ENCODE measurements at regions not wholly inside any gene's neighbourhood (a gene's known extent, or its start where the extent isn't known, plus 50 kb on each side); places are given as distances from the start of the nearest gene placed in this dataset.

DNA sequence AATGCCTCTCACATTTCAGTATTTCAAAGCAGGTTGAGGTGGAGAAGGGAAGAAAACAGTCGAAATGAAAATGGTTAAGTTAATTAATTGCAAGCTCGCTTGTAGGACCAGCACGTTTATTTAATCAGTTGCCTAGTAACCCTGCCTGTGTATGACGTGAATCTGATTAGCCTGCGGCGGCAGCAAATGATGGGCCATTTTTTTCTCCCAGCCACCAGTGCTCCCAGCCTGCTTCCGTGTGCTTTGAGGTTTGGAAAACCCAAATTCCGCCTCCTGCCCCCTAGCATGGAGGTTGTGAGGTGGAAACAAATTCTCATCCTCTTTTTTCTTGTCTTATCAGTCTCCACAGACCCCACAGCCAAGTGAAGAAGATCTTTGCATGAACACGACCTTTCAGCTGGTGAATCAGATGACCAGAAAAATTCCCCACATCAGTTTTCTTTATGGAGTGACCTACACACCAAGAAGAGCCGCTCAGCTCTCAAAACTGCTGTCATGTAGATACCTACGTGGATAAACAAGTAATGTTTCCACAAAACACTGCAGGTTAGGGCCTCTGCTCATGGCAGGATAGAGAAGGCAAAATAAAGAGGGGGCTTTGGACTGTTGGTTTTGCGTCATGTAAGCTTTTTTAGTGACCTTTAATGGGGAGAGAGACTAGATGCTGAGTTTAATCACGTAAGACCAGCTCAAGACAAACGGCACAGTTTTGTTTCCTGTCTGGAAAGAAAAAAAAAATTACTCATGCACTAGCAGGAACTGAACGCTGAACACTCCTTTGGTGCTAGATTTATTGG lies 572.9 kb upstream of the NOX3 start:
- no peak for DNase-seq

DNA sequence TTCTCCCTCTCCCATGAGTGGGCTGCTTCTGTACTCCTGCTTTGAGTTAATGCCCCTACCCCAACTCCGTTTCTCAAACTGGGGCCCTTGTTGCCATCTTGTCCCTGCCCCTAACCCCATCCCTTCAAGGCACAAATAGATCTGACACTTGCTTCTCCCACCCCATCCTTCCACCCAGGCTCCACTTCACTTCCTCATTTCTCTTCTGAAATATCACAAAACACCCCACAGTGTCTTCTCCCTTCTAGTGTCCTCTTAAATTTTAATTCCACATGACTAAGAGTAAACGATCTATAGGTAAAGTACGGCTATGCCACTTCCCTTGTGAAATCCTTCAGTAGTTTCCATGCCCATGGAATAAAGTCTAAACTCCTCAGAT lies 571.6 kb upstream of the NOX3 start:
- no peak for DNase-seq

DNA sequence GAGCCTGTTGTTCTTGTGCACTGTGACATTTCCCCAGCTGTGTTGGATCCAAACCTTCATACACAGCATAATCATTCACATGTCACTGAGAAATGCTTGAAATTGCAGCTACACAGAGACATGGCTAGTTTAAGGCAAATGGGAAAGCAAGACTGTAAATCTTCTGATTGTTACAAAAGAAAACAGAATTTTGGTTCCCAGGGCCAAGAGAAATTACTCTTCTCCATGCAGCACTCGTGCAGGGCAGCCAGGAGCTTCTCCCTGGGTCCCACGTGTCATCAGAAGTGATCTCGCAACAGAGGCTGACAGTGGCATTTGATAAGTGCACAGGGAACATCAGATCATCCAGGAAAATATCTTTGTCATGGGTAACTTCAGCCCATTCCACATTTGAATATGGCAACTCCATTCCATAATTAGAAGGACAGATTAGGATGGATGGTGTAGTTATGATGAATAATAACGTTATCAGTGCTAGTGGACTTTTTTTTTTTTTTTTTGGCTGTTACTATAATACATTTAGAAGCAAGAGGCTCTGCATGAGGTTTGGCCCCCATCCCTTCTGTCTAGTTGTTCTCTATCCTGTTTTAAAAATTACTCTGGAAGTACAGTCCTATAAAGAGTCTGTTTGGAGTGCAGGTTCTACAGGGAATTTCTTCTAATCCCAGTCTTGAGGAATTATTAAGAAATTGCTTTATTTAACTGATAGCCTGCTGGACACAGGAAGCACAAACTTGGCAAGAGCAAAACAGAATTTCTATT lies 571.0 kb upstream of the NOX3 start:
- DNase-seq: no peak

DNA sequence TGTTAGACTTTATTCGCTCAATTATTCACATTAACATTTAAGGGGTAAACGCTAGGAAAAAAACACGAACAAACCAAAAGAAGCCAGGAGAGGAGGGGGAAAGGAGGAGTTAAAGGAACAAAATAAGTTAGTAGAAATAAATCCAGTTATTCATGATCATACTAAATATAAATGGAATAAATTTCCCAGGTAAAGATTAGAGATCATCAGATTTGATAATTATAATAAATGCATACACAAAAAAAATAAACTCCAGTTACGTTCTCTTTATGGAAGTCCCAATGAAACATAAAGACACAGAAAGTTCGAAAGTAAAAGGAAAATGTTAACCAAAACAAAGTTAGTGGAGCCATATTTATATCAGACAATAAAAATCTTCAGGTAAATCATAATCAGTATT lies 568.7 kb upstream of the NOX3 start:
- no peak for DNase-seq

DNA sequence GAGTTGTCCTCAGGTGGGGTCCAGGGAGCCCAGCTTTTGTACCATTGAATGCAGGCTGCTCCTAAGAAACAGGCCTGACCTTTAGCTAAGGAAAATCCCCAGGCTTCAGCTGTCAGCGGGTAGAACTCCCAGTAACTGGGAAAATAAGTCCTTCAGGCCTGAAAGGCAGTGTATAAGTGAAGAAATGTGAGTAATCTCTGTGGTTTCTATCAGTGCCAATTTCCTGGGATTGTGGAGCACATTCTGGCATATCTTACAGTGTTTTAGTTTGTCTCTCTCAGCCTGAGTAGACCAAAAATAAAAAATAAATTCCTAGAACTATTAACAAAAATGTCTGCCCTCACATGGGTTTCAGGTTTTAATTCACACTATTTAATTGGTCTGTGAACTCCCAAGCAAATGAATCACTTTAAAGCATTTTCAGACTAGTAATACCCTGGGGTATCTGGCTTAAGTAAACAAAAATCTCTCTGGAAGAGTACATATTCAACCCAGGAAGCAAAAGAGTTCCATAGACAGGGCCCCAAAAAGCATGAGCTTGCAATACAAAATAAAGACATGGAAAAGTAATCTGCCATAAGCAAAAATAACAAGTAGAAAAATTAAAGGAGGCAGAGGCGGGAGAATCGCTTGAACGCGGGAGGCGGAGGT lies 566.2 kb upstream of the NOX3 start:
- peak; percentile 84 for DNase-seq

DNA sequence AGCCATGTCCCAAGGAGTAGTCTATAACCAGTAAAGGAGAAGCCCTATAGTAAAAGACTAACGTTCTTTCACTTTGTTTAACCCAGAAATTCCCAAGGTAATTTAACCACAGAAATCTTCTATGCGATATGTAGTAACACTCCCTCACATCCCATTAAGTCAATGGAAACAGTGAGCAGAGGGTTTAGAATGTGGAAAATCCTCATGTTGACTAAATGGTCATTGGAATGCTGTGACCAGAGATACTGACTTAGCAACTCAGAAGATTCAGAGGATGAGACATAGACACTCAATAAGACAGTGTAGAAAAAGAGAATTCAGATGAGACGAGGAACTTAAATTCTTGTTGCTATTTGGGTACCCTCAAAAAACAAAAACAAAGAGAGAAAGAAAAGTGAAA lies 562.2 kb upstream of the NOX3 start:
- peak; percentile 88 for DNase-seq

DNA sequence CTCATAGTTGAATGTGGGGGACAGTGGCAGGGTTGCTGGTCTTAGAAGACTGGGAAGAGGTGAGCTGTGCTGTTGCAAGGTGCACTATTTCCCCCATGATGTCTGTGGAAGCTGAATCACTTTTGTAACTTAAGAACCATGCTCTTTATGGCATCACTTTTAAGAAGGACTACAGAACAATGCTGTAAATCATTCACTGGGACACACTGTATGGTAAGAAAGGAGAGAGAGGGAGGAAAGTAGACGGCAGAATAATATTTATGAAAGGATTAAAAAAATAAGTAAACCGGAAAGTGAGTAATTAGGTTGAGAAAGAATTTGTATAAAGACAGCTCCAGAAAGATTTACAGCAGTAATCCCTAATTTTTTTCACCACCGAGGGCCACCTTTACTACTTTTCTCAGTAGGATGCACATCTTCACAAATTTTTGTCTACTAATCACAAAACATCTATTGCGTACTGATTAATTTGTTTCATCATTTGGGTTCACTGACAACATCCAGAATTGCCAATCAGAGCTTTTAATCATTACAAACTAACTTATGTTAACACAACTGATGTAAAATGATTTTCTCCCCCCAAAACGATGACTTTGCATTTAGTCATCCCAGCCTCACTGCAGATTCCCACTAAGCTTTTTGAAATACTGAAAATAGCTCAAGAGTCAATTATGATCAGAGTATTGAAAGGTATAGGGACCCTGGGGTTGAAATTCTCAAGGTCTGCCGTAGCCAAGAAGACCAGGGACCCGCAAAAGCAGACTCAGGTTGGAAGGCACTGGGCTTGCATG lies 560.7 kb upstream of the NOX3 start:
- no peak for DNase-seq

DNA sequence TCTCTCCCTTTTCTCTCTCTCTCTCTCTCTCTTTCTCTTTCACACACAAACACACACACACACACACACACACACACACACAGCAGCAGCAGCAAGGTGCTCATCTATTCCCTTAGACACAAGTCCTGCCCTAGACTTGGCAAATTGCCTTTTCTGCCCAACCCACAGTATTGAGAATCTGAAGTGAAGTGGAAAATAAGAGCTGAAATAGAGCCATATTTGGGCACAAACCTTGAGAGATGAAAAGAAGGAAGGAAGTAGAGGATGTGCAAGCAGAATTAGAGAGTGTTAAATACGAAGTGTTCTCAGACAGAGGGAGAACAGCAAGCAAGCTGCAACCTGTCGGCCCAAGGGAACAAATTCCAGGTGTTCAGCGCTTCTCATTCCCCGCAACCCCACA lies 557.5 kb upstream of the NOX3 start:
- DNase-seq: no peak

DNA sequence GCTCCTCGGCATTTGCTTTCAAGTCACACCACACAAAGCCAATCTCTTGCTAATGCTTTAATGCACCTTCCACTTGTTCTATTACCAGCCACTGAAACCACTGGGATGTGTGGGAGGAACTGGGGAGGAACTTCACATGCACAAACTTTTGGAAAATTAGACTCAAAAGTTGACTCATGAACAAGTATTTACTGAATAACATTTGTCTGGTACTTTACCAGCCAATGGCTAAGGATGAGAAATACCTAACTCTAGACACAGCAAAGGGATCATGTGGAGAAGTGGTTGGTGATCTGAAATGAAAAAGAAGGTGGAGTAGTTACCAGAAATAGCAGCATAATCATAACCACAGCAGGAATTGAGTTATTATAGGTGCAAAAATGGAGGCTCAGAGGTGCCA lies 554.0 kb upstream of the NOX3 start:
- no peak for DNase-seq

DNA sequence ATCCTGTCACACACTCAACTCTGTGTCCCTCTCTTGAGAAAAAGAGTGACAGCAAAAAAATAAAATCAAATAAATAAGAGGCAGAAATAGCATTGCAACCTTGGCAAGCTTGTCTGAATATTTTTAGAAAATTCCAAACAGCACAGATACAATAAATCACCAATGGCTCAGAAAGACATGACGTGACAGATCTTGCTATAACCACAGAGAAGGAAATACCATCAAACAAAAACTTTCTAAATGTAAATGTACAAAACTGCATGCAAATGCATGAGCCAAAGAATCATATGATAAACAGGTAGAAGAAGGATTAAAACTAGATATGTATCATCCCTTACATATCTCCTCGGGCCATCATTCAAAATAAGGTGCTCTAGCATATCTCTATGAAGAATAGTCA lies 549.2 kb upstream of the NOX3 start:
- DNase-seq: no peak

DNA sequence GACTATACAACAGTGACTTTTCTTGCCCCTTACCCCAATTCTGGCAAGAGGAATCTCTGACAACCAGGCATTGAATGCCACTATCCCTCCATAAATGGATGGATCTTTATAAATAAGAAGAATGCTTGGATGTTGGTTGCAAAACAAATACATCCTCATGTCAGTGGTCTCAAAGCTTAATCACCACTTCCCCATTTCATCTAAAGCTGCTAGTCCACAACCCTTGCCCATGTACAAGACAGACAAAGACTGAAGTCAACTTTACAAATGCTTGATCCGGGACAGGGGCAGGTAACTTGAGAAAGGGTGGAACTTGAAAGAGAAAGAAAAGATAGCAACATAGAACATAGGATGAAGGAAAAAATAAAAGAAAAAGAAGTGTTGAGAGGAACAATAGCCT lies 540.5 kb upstream of the NOX3 start:
- no peak for DNase-seq

DNA sequence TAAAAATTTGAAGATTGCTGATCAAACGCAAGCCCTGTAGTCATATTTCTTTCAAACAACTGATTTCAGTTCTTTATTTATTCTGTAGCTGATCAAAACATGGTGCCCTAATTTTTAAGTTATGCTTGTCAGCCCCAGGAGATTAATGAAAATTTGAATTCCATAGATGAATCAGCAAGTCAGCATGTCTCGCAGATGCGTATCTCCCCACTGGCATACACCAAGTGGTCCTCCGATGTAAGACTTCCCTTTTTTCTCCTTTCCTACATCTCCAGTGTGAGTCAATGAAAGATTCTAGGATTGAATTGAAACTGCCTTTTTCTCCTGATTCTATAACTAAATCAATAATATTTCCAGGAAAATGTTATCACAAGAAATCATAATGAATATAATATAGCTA lies 539.6 kb upstream of the NOX3 start:
- DNase-seq: no peak

DNA sequence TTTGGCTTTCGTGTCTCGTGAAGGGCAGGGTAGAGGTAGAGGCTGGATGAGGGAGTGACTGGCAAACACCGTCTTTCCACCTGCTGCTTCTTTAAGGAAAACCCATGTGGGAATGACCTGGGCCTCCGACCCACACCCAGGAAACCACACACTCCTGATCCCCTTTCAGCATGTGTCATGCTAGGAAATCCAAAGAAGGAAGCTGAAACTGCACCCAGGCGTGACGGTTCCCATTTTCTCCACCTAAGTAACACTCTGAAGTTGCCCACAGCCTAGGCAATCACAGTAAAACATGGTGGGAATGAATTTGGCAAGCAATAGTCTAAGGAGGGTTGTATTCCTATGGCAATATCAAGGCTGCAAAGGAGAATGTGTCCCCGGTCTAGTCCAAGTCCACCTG lies 538.4 kb upstream of the NOX3 start:
- DNase-seq: no peak

DNA sequence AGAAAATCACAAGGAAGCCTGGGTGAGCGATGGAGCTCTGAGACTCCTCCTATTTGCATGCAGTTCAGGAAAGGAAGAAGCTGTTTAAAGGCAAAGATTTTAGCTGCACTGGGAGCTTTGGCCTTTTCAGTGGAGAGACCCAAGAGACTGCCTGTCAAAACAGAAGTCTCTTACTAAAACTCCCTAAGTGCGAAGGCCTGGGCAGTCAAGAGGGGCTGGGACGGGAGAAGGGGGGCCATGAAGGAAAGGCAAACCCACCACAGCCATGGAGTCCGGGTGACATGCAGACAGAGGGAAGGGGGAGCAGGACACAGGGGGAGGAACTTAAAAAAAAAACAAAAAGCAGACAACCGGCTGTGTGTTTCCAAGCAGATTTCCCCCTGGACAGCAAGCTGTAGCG lies 537.6 kb upstream of the NOX3 start:
- DNase-seq: no peak

DNA sequence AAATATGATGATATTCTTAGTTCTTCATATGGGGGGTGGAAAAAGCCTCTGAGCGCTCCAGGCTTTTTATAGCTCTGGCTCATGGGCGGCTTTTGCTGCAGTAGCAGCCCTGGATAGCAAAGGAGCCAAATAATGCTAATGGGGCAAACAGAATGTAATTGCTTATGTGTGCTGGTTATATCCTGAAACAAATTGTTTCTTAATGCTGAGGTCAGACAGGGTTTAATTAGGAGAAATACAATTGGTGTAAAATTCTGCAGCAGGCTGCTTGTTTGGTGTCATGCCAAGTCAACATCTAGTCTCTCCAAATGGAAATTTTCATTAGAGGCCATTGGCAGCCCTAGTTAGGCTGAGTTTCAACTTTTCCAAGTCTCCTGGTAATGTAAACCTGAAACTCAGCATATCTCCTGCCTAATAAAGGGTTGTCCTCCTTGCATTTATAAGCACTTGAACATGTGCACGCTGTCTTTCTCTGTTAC lies 530.1 kb upstream of the NOX3 start:
- DNase-seq: no peak

DNA sequence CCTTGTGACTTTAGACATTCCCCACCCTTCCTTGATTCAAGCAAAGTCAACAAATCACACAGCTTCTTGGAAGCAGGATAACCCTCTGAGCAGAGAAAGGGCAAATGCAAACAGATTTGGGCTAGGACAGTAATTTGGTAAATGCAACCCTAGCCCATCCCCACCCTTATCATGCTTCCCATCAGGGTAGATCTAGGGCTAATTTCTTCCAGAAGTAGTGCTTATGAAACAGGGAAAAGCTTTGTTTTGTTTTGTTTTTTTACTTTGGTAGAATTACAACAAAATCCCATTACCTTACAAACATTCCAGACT lies 525.1 kb upstream of the NOX3 start:
- no peak for DNase-seq

DNA sequence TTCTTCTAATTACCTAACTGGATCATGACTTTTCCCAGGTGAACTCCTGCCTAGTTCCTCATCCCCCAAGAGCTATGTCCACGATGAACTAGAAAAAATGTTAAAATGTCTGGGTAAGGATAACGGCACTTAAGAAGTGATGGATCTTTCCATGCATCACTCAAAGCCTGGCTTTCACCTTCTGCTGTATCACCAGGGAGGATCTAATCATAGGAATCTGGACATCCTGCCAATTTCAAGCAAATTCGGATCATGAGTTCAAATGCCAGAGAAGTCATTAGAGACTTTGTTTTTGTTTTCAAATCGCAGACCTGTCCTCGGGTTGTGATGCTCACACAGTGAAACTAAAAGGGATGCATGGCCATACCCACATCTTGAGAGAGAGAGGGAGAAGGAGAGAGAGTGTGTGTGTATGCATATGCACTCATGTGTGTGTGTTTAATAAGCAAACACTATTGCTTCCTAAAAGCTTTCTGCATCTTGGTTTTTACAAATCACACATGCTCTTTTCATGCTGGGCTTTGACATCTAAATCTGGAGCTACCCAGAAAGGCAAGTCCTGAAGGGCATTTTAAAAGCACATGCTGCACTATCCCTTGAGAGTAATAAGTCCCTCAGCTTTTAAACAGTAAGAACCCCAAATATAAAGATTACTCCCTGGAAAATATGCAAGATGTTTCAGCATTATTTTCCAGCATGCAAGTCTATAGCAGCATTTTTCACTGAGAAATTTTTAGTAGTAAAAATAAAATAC lies 524.6 kb upstream of the NOX3 start:
- no peak for DNase-seq

DNA sequence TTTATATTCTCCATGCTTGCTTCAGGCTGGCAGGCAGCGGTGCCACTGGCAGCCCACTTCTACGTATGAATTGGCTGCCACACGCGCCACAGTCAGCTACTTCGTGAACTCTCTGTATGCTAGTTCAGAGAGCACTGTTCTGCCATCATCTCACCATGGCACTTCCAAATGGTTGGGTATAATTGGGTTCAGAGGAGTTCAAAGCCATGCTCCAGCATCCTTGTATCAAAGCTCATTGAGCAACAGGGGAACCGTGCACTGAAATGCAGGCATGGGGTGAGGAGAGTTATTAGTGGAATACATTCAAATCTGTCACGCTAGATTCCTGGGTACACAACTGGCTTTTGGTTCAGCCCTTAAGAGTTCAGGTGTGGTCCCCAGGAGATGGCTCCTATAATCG lies 519.9 kb upstream of the NOX3 start:
- DNase-seq: no peak

DNA sequence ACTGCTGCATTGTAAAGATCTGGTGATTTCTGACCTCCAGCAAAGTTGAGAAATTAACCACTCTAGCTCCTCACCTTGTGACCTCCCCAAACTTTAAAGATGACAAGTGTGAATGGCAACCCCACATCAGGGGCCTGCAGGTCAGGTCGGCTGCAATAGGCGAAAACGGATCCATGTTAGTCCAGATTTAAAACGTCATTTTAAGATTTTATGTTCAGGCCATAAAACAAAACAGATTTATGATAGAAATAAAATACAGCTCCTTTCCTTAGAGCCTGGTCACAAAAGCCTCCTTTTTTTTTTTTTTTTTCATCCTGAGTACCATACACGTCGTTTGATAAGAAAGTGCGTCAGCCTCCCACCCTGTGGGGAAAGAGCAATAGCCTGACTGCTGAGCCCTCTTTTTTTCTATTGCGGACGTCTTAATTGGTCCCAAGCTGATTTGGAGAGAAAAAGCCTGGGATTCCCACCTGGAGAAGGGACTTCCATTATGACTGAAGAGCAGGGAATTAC lies 519.2 kb upstream of the NOX3 start:
- DNase-seq: no peak

DNA sequence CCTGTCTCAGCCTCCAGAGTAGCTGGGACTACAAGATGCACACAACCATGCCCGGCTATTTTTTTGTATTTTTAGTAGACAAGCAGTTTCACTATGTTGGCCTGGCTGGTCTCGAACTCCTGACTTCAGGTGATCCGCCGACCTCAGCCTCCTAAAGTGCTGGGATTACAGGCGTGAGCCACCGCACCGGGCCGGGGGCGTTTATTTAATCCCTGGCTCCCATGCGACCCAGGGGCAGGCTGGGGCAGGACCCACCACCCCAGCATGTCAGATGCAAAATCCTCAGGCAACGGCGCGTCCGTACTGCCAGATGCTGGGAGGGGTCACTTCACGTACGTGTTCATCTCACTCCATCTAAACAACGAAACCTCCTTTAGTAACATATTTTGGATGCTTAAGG lies 518.7 kb upstream of the NOX3 start:
- no peak for DNase-seq

DNA sequence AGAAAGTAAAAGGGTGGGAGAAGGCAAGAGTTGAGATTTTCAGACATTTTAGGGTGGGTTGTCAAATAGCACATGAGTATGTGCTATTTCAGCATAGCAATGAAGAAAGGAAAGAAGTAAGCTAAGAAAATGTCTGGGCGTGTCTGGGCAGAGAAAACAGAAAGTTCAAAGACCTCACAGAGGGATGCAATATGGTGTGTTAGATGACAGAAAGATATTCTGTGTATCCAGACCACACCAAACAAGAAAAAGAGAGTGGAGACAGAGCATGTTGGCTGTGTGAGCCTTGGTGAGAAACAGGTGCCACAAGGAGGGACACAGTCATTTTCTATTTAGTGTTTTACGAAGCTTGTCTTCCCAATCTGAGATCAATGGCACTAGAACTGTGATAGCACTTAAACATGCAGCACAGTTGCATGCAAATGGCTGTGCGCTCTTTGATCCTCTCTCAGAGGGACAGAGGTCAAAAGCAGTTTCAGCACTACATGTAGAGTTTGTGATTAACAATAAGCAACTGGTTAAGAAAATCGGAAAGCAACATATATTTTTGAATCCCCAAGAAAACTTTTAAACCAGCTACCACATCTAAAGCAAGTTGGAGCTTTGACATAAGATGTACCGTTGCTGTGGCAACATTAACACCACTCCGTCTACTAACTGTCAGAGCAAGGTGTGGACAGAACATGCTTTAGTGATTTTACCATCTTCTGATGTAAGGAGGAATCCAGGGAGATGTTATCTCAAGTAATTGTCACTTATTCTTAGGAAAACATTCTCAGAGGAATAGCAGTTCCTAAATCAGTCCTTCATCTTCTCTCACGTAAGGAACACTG lies 515.5 kb upstream of the NOX3 start:
- DNase-seq: no peak

Measured in fibroblast of skin of back (primary cell).